ENCODE measurements at regions not wholly inside any gene's neighbourhood (a gene's known extent, or its start where the extent isn't known, plus 50 kb on each side); places are given as distances from the start of the nearest gene placed in this dataset.

- no TSS peak for BruUV-seq (replicated peaks)
Measured at GRCh38 chr1:232509570-232509969, 120.4 kb downstream of the SIPA1L2 start.

GRCh38 chr1:232508130-232508701 is 121.7 kb downstream of the SIPA1L2 start:
- H3K27ac Mint-ChIP-seq (ENCODE audit: unreplicated experiment): no peak overlapping the region
- intact Hi-C loops (cut with micrococcal nuclease; ENCODE audit: unreplicated experiment): no loop called here
- POLR2A ChIA-PET: no interaction called here

More at GRCh38 chr1:232509570-232509969, 120.4 kb downstream of the SIPA1L2 start:
- Mint-ChIP-seq H3K27me3 (ENCODE audit: insufficient read depth, unreplicated experiment) (no peaks in the 10 kb centered on the region), H3K4me1 (ENCODE audit: low read depth, unreplicated experiment) (no peaks in the 10 kb centered on the region), H3K36me3 (ENCODE audit: insufficient read depth, unreplicated experiment) (no peaks in the 10 kb centered on the region), H3K9me3 (ENCODE audit: unreplicated experiment) (peaks cover 3% of the 10 kb centered on the region), H3K4me3 (ENCODE audit: unreplicated experiment) (no peak overlapping the region), H3K27ac (ENCODE audit: unreplicated experiment) (no peak overlapping the region)
- intact Hi-C loops (cut with micrococcal nuclease; ENCODE audit: unreplicated experiment): no loop called here
- Histone ChIP-seq H3K36me3 (ENCODE audit: control insufficient read depth, insufficient read depth, low read length) (no peaks in the 10 kb centered on the region), H3K27me3 (replicated peaks; ENCODE audit: control insufficient read depth, insufficient read depth, low read length) (no peaks in the 10 kb centered on the region; the same call in 1 of the 2 replicates), H3K9me3 (no peaks in the 10 kb centered on the region), H3K4me3 (ENCODE audit: low read depth, low read length) (no peak overlapping the region), H3K4me1 (no peaks in the 10 kb centered on the region)
- peak in 1 of 2 experiments; percentile 4 for DNase-seq
- CTCF ChIA-PET: no interaction called here
- POLR2A ChIA-PET: no interaction called here
- TF ChIP-seq CTCF (IDR thresholded peaks at IDR 0.05; ENCODE audit: insufficient read depth in 1 of 2, low read depth in 1 of 2, low read length in 1 of 2, severe bottlenecking in 1 of 2, unreplicated experiment in 1 of 2): no peak

GRCh38 chr1:232507571-232507970 is 122.4 kb downstream of the SIPA1L2 start:
- Mint-ChIP-seq H3K4me1 (ENCODE audit: low read depth, unreplicated experiment) (peaks cover 5% of the 10 kb centered on the region), H3K27me3 (ENCODE audit: insufficient read depth, unreplicated experiment) (no peaks in the 10 kb centered on the region), H3K36me3 (ENCODE audit: insufficient read depth, unreplicated experiment) (no peaks in the 10 kb centered on the region), H3K9me3 (ENCODE audit: unreplicated experiment) (peaks cover 5% of the 10 kb centered on the region), H3K27ac (ENCODE audit: unreplicated experiment) (no peak overlapping the region), H3K4me3 (ENCODE audit: unreplicated experiment) (no peak overlapping the region)
- H3K9me3 ChIP-seq: no peaks in the 10 kb centered on the region
- H3K36me3 ChIP-seq (ENCODE audit: control insufficient read depth, insufficient read depth, low read length): no peaks in the 10 kb centered on the region
- no peaks in the 10 kb centered on the region; the same call in 1 of the 2 replicates for H3K27me3 ChIP-seq (replicated peaks; ENCODE audit: control insufficient read depth, insufficient read depth, low read length)
- no peak for TF ChIP-seq CTCF (IDR thresholded peaks at IDR 0.05; ENCODE audit: insufficient read depth in 1 of 2, low read depth in 1 of 2, low read length in 1 of 2, severe bottlenecking in 1 of 2, unreplicated experiment in 1 of 2)
- intact Hi-C loops (cut with micrococcal nuclease; ENCODE audit: unreplicated experiment): no loop called here
- POLR2A ChIA-PET: no interaction called here
- CTCF ChIA-PET: interaction anchor here (0.7 kb wide), 1 partner anchor 123 kb away, joined by 5 read pairs; the partner anchor contains the start of gene SIPA1L2
- DNase-seq: no peak
- no peak overlapping the region for H3K4me3 ChIP-seq (ENCODE audit: low read depth, low read length)
- no TSS peak for BruUV-seq (replicated peaks)
- H3K4me1 ChIP-seq: no peaks in the 10 kb centered on the region

More at GRCh38 chr1:232508130-232508701, 121.7 kb downstream of the SIPA1L2 start:
- Histone ChIP-seq H3K9me3 (no peaks in the 10 kb centered on the region), H3K36me3 (ENCODE audit: control insufficient read depth, insufficient read depth, low read length) (no peaks in the 10 kb centered on the region), H3K27me3 (replicated peaks; ENCODE audit: control insufficient read depth, insufficient read depth, low read length) (no peaks in the 10 kb centered on the region; the same call in 1 of the 2 replicates), H3K4me1 (no peaks in the 10 kb centered on the region), H3K4me3 (ENCODE audit: low read depth, low read length) (no peak overlapping the region)
- no TSS peak for BruUV-seq (replicated peaks)
- TF ChIP-seq CTCF (IDR thresholded peaks at IDR 0.05; ENCODE audit: insufficient read depth in 1 of 2, low read depth in 1 of 2, low read length in 1 of 2, severe bottlenecking in 1 of 2, unreplicated experiment in 1 of 2): no peak
- Mint-ChIP-seq H3K27me3 (ENCODE audit: insufficient read depth, unreplicated experiment) (no peaks in the 10 kb centered on the region), H3K36me3 (ENCODE audit: insufficient read depth, unreplicated experiment) (no peaks in the 10 kb centered on the region), H3K9me3 (ENCODE audit: unreplicated experiment) (peaks cover 5% of the 10 kb centered on the region), H3K4me3 (ENCODE audit: unreplicated experiment) (no peak overlapping the region), H3K4me1 (ENCODE audit: low read depth, unreplicated experiment) (peaks cover 5% of the 10 kb centered on the region)
- DNase-seq: no peak
- CTCF ChIA-PET: no interaction called here
